ENCODE measurements at regions not wholly inside any gene's neighbourhood (a gene's known extent, or its start where the extent isn't known, plus 50 kb on each side); places are given as distances from the start of the nearest gene placed in this dataset.

GRCh38 chr21:22395965-22396364, 1397.8 kb downstream of the NCAM2 start:
- Histone ChIP-seq H3K27ac (ENCODE audit: low read length) (no peak overlapping the region), H3K4me1 (ENCODE audit: control insufficient read depth, insufficient read depth, low read length) (no peaks in the 10 kb centered on the region), H3K9me3 (replicated peaks; ENCODE audit: control insufficient read depth, low read depth, low read length) (no peaks in the 10 kb centered on the region), H3K36me3 (ENCODE audit: control insufficient read depth, insufficient read depth, low read length) (no peaks in the 10 kb centered on the region), H3K27me3 (ENCODE audit: control insufficient read depth, insufficient read depth, low read length) (no peaks in the 10 kb centered on the region), H3K4me3 (ENCODE audit: low read length) (no peak overlapping the region)
- DNase-seq, result no peak
- WGBS (ENCODE audit: insufficient coverage), result 89% methylated on average over 3 of the region's 6 CpGs

DNA sequence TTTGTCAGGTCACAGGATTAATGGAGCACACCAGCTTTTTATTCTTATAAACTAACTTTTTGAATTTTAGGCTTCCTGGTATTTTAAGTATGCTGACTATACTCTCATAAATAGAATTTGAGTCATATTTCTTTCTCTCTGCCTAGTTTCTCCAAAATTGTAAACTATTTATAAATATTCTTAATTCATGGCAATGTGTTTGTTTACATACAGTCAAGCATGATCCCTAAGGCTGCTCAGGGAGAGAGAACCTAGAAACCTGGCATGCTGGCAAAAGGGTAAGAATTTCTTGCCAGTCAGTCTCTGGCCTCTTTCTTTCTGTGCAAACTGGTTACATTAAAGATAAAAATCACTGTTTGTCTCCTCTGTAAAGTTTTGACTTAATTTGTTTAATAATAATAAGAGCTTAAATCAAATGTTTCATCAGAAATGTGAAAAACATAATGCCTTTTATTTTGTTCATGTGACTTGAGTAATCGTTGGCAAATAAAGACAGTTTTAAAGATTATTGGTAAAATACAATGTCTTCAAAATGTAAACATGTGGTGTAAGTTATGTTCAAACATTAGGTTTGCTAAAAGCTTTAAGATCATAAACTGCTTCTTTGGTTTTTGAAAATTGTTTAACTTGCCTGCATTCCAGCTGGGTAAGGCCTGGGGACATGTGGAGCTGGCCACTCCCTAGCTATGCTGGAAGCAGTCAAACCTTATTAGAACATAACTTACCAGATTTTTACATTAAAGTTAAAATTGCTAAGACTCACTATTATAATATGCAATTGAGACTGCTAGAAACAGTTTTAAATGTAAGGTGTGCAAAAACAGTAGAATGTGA, 1401.7 kb downstream of the NCAM2 start:
- no peaks in the 10 kb centered on the region for H3K36me3 ChIP-seq (ENCODE audit: control insufficient read depth, insufficient read depth, low read length)
- H3K27ac ChIP-seq (ENCODE audit: low read length), result no peak overlapping the region
- no peaks in the 10 kb centered on the region for H3K9me3 ChIP-seq (replicated peaks; ENCODE audit: control insufficient read depth, low read depth, low read length)
- no CpG with 5 or more reads among the region's 1 CpG for WGBS (ENCODE audit: insufficient coverage)
- DNase-seq, result peak; percentile 19
- H3K4me3 ChIP-seq (ENCODE audit: low read length), result no peak overlapping the region
- no peaks in the 10 kb centered on the region for H3K4me1 ChIP-seq (ENCODE audit: control insufficient read depth, insufficient read depth, low read length)
- no peaks in the 10 kb centered on the region for H3K27me3 ChIP-seq (ENCODE audit: control insufficient read depth, insufficient read depth, low read length)

DNA sequence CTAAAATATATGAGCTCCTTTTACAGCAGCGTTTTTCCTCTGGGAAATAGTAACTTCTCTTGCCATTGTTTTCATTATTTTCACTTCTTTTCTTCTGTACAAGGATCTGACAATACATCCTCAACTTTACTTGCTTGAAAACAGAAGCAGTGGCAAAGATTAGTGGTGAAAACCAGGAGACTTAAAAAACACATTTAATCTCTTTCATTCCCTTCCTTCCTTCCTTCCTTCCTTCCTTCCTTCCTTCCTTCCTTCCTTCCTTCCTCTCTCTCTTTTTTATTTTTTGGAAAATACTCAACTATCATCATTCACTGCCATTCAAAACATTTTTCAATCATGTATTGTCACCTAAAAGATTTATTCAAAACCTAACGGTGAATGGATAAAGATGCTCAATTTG, 1411.4 kb downstream of the NCAM2 start:
- H3K4me1 ChIP-seq (ENCODE audit: control insufficient read depth, insufficient read depth, low read length), result no peaks in the 10 kb centered on the region
- 40% methylated on average over 1 of the region's 2 CpGs for WGBS (ENCODE audit: insufficient coverage)

GRCh38 chr21:22416555-22416954, 1418.3 kb downstream of the NCAM2 start:
- no peaks in the 10 kb centered on the region for H3K27me3 ChIP-seq (ENCODE audit: control insufficient read depth, insufficient read depth, low read length)
- H3K4me3 ChIP-seq (ENCODE audit: low read length), result no peak overlapping the region
- no CpG with 5 or more reads among the region's 1 CpG for WGBS (ENCODE audit: insufficient coverage)
- H3K27ac ChIP-seq (ENCODE audit: low read length), result no peak overlapping the region
- H3K4me1 ChIP-seq (ENCODE audit: control insufficient read depth, insufficient read depth, low read length), result no peaks in the 10 kb centered on the region
- no peaks in the 10 kb centered on the region for H3K36me3 ChIP-seq (ENCODE audit: control insufficient read depth, insufficient read depth, low read length)
- DNase-seq, result no peak
- no peaks in the 10 kb centered on the region for H3K9me3 ChIP-seq (replicated peaks; ENCODE audit: control insufficient read depth, low read depth, low read length)

More for the DNA sequence above, 1411.4 kb downstream of the NCAM2 start:
- no peak for DNase-seq
- Histone ChIP-seq H3K4me3 (ENCODE audit: low read length) (no peak overlapping the region), H3K36me3 (ENCODE audit: control insufficient read depth, insufficient read depth, low read length) (no peaks in the 10 kb centered on the region), H3K27ac (ENCODE audit: low read length) (no peak overlapping the region), H3K27me3 (ENCODE audit: control insufficient read depth, insufficient read depth, low read length) (no peaks in the 10 kb centered on the region), H3K9me3 (replicated peaks; ENCODE audit: control insufficient read depth, low read depth, low read length) (no peaks in the 10 kb centered on the region)

- DNase-seq, result peak; percentile 3
- no peaks in the 10 kb centered on the region for H3K36me3 ChIP-seq (ENCODE audit: control insufficient read depth, insufficient read depth, low read length)
Observed at GRCh38 chr21:22421416-22422180, 1423.4 kb downstream of the NCAM2 start.

DNA sequence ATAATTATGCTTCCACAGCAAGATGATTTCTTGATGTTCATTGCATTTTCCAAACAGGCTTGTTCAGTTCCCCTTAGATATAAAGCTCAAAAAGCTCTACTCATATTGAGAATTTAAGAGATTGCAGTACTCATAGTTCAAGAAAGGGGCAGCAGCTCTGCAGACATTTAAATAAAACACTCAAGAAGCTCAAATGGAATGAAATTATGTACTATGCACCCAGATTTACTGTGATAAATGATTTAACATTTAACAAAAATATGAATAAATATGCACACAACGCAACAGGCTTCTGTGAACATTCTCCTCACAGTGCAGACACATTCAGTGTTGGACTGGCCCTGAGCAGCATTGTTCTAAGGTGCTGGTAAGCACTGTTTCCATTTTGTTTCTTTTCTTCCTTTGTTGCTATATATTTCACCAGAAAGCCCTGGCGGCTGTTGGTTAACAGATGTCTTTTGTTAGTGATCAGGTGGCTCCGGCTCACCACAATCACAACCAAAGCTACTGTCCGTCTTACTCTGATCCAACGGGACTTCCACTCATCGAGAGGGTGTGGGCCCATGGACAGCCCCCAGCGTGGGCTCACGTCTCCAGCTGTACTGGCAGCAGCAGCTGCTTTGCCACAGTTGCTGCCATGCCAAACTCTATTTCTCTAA, 1440.3 kb downstream of the NCAM2 start:
- H3K36me3 ChIP-seq (ENCODE audit: control insufficient read depth, insufficient read depth, low read length), result no peaks in the 10 kb centered on the region
- no peak for DNase-seq
- no peaks in the 10 kb centered on the region for H3K9me3 ChIP-seq (replicated peaks; ENCODE audit: control insufficient read depth, low read depth, low read length)
- WGBS (ENCODE audit: insufficient coverage), result 63% methylated on average over 6 of the region's 8 CpGs
- no peak overlapping the region for H3K4me3 ChIP-seq (ENCODE audit: low read length)
- no peaks in the 10 kb centered on the region for H3K4me1 ChIP-seq (ENCODE audit: control insufficient read depth, insufficient read depth, low read length)
- no peaks in the 10 kb centered on the region for H3K27me3 ChIP-seq (ENCODE audit: control insufficient read depth, insufficient read depth, low read length)
- H3K27ac ChIP-seq (ENCODE audit: low read length), result no peak overlapping the region

More at GRCh38 chr21:22421416-22422180, 1423.4 kb downstream of the NCAM2 start:
- WGBS (ENCODE audit: insufficient coverage), result no CpG with 5 or more reads among the region's 6 CpGs
- Histone ChIP-seq H3K4me3 (ENCODE audit: low read length) (no peak overlapping the region), H3K9me3 (replicated peaks; ENCODE audit: control insufficient read depth, low read depth, low read length) (no peaks in the 10 kb centered on the region), H3K27me3 (ENCODE audit: control insufficient read depth, insufficient read depth, low read length) (no peaks in the 10 kb centered on the region), H3K27ac (ENCODE audit: low read length) (no peak overlapping the region), H3K4me1 (ENCODE audit: control insufficient read depth, insufficient read depth, low read length) (no peaks in the 10 kb centered on the region)

DNA sequence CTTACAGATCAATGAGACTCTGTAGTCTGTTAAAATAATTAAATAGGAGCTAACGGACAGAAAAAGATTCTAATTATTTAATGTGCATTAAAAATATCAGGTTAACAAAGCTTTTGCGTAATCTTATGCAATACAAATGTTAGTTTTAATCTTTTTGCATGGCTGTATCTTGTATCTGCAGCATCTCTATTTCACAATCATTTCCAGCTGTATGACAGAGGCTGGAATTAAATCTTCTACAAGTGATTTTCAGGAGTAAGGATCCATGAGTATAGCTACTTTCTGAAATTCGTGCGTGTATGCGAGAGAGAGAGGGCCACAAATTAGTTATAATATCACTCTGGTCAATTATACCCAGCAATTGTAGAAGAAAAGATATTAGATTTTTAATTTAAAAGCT, 1446.8 kb downstream of the NCAM2 start:
- H3K9me3 ChIP-seq (replicated peaks; ENCODE audit: control insufficient read depth, low read depth, low read length), result no peaks in the 10 kb centered on the region

GRCh38 chr21:22450507-22450906, 1452.3 kb downstream of the NCAM2 start:
- WGBS (ENCODE audit: insufficient coverage), result no CpG with 5 or more reads among the region's 1 CpG
- Histone ChIP-seq H3K4me3 (ENCODE audit: low read length) (no peak overlapping the region), H3K4me1 (ENCODE audit: control insufficient read depth, insufficient read depth, low read length) (no peaks in the 10 kb centered on the region), H3K27me3 (ENCODE audit: control insufficient read depth, insufficient read depth, low read length) (no peaks in the 10 kb centered on the region), H3K9me3 (replicated peaks; ENCODE audit: control insufficient read depth, low read depth, low read length) (no peaks in the 10 kb centered on the region), H3K27ac (ENCODE audit: low read length) (no peak overlapping the region), H3K36me3 (ENCODE audit: control insufficient read depth, insufficient read depth, low read length) (no peaks in the 10 kb centered on the region)
- DNase-seq, result no peak

More for the DNA sequence above, 1446.8 kb downstream of the NCAM2 start:
- peak; percentile 12 for DNase-seq
- no peak overlapping the region for H3K4me3 ChIP-seq (ENCODE audit: low read length)
- no peaks in the 10 kb centered on the region for H3K4me1 ChIP-seq (ENCODE audit: control insufficient read depth, insufficient read depth, low read length)
- no peaks in the 10 kb centered on the region for H3K36me3 ChIP-seq (ENCODE audit: control insufficient read depth, insufficient read depth, low read length)
- no CpG with 5 or more reads among the region's 5 CpGs for WGBS (ENCODE audit: insufficient coverage)
- H3K27ac ChIP-seq (ENCODE audit: low read length), result no peak overlapping the region
- no peaks in the 10 kb centered on the region for H3K27me3 ChIP-seq (ENCODE audit: control insufficient read depth, insufficient read depth, low read length)

GRCh38 chr21:22456241-22456640, 1458.0 kb downstream of the NCAM2 start:
- no peaks in the 10 kb centered on the region for H3K36me3 ChIP-seq (ENCODE audit: control insufficient read depth, insufficient read depth, low read length)
- no peak overlapping the region for H3K4me3 ChIP-seq (ENCODE audit: low read length)
- H3K9me3 ChIP-seq (replicated peaks; ENCODE audit: control insufficient read depth, low read depth, low read length), result no peaks in the 10 kb centered on the region
- DNase-seq, result no peak
- no peak overlapping the region for H3K27ac ChIP-seq (ENCODE audit: low read length)
- no peaks in the 10 kb centered on the region for H3K27me3 ChIP-seq (ENCODE audit: control insufficient read depth, insufficient read depth, low read length)
- H3K4me1 ChIP-seq (ENCODE audit: control insufficient read depth, insufficient read depth, low read length), result no peaks in the 10 kb centered on the region
- no CpG with 5 or more reads among the region's 2 CpGs for WGBS (ENCODE audit: insufficient coverage)

GRCh38 chr21:22468893-22469292, 1470.7 kb downstream of the NCAM2 start:
- Histone ChIP-seq H3K27ac (ENCODE audit: low read length) (no peak overlapping the region), H3K4me1 (ENCODE audit: control insufficient read depth, insufficient read depth, low read length) (no peaks in the 10 kb centered on the region), H3K36me3 (ENCODE audit: control insufficient read depth, insufficient read depth, low read length) (no peaks in the 10 kb centered on the region), H3K9me3 (replicated peaks; ENCODE audit: control insufficient read depth, low read depth, low read length) (no peaks in the 10 kb centered on the region), H3K27me3 (ENCODE audit: control insufficient read depth, insufficient read depth, low read length) (no peaks in the 10 kb centered on the region), H3K4me3 (ENCODE audit: low read length) (no peak overlapping the region)
- no CpG with 5 or more reads among the region's 1 CpG for WGBS (ENCODE audit: insufficient coverage)
- no peak for DNase-seq

Measured in muscle of leg (tissue), 3 donors.